HUES6 (cell line): ENCODE measurements at regions not wholly inside any gene's neighbourhood (a gene's known extent, or its start where the extent isn't known, plus 50 kb on each side); places are given as distances from the start of the nearest gene placed in this dataset.
"Not testable (repeated sequence)": the region's sequence is repeated elsewhere in the genome, so short reads cannot be mapped to it uniquely, and the experiment has no call there.

Experiments
- H3K27ac ChIP-seq: 2 replicates; pipeline ENCODE4 v1.7.0; 2013; ENCODE audit warnings: low read depth, mild to moderate bottlenecking, low read length, inconsistent platforms
- H3K27me3 ChIP-seq: 2 replicates; pipeline ENCODE4 v1.6.1; 2013; ENCODE audit warnings: low read length; ENCODE audit not compliant: control insufficient read depth, insufficient read depth
- H3K36me3 ChIP-seq: 2 replicates; pipeline ENCODE4 v1.6.1; 2013; ENCODE audit warnings: low read length; ENCODE audit not compliant: control insufficient read depth, insufficient read depth
- H3K4me1 ChIP-seq: 2 replicates; pipeline ENCODE4 v1.6.1; 2013; ENCODE audit warnings: low read length; ENCODE audit not compliant: control insufficient read depth, insufficient read depth
- H3K4me3 ChIP-seq: 2 replicates; pipeline ENCODE4 v1.5.1; 2013; ENCODE audit warnings: low read depth, low read length
- H3K9ac ChIP-seq: one replicate; pipeline ENCODE4 v1.6.1; 2013; ENCODE audit warnings: mild to moderate bottlenecking, low read length
- H3K9me3 ChIP-seq: 2 replicates; pipeline ENCODE4 v1.6.1; 2013; ENCODE audit warnings: low read depth, low read length; ENCODE audit not compliant: control insufficient read depth, insufficient read depth

GRCh38 chr16:88264641-88265285 is 118.0 kb upstream of the ZNF469 start:
- Histone ChIP-seq H3K27ac (no peak overlapping the region), H3K4me3 (no peak overlapping the region; the same call in 1 of the 2 replicates), H3K4me1 (peaks cover 7% of the 10 kb centered on the region), H3K36me3 (no peaks in the 10 kb centered on the region), H3K9me3 (no peaks in the 10 kb centered on the region), H3K27me3 (peaks cover 3% of the 10 kb centered on the region; the same call in 1 of the 2 replicates), H3K9ac (peak overlapping the region; percentile 31)

- not testable (repeated sequence) for H3K9ac ChIP-seq, H3K9me3 ChIP-seq, H3K4me1 ChIP-seq, H3K27me3 ChIP-seq, H3K4me3 ChIP-seq, H3K27ac ChIP-seq, H3K36me3 ChIP-seq
Observed at GRCh38 chr16:88265286-88265938, 117.3 kb upstream of the ZNF469 start.

GRCh38 chr16:88266036-88266435 is 116.7 kb upstream of the ZNF469 start:
- H3K27me3 ChIP-seq, H3K27ac ChIP-seq, H3K9me3 ChIP-seq, H3K4me1 ChIP-seq, H3K4me3 ChIP-seq, H3K9ac ChIP-seq, H3K36me3 ChIP-seq: not testable (repeated sequence)

GRCh38 chr16:88266935-88267551 is 115.7 kb upstream of the ZNF469 start:
- not testable (repeated sequence) for H3K27me3 ChIP-seq, H3K4me3 ChIP-seq, H3K36me3 ChIP-seq, H3K4me1 ChIP-seq, H3K9me3 ChIP-seq, H3K9ac ChIP-seq, H3K27ac ChIP-seq

- H3K4me3 ChIP-seq, H3K4me1 ChIP-seq, H3K36me3 ChIP-seq, H3K27me3 ChIP-seq, H3K27ac ChIP-seq, H3K9me3 ChIP-seq, H3K9ac ChIP-seq: not testable (repeated sequence)
Observed at GRCh38 chr16:88268186-88268970, 114.4 kb upstream of the ZNF469 start.

- H3K9me3 ChIP-seq, H3K36me3 ChIP-seq, H3K9ac ChIP-seq, H3K27ac ChIP-seq, H3K4me1 ChIP-seq, H3K27me3 ChIP-seq, H3K4me3 ChIP-seq: not testable (repeated sequence)
Observed at GRCh38 chr16:88270171-88270790, 112.5 kb upstream of the ZNF469 start.

GRCh38 chr16:88271296-88271695 is 111.5 kb upstream of the ZNF469 start:
- not testable (repeated sequence) for H3K4me1 ChIP-seq, H3K27ac ChIP-seq, H3K27me3 ChIP-seq, H3K4me3 ChIP-seq, H3K9ac ChIP-seq, H3K9me3 ChIP-seq, H3K36me3 ChIP-seq

- not testable (repeated sequence) for H3K27ac ChIP-seq, H3K4me3 ChIP-seq, H3K36me3 ChIP-seq, H3K9ac ChIP-seq, H3K27me3 ChIP-seq, H3K4me1 ChIP-seq, H3K9me3 ChIP-seq
Observed at GRCh38 chr16:88271776-88272175, 111.0 kb upstream of the ZNF469 start.

GRCh38 chr16:88272437-88272836 is 110.3 kb upstream of the ZNF469 start:
- H3K4me3 ChIP-seq, H3K27ac ChIP-seq, H3K36me3 ChIP-seq, H3K9ac ChIP-seq, H3K9me3 ChIP-seq, H3K27me3 ChIP-seq, H3K4me1 ChIP-seq: not testable (repeated sequence)

GRCh38 chr16:88274126-88274750 is 108.5 kb upstream of the ZNF469 start:
- H3K9ac ChIP-seq, result not testable (repeated sequence)

More at GRCh38 chr16:88274126-88274750, 108.5 kb upstream of the ZNF469 start:
- H3K27ac ChIP-seq, H3K27me3 ChIP-seq, H3K4me3 ChIP-seq, H3K36me3 ChIP-seq, H3K4me1 ChIP-seq: not testable (repeated sequence)
- H3K9me3 ChIP-seq, result peaks cover 19% of the 10 kb centered on the region
